Cerebellar nuclear complex (tissue), 1 donor: ENCODE measurements at regions not wholly inside any gene's neighbourhood (a gene's known extent, or its start where the extent isn't known, plus 50 kb on each side); places are given as distances from the start of the nearest gene placed in this dataset.

Experiments used
- DNase-seq, 2 experiments: peaks; one replicate each; lab custom pipeline; 2025; lab: John Stamatoyannopoulos, UW

- DNase-seq = no peak
Measured at GRCh38 chr1:193806079-193807048, 620.0 kb upstream of the B3GALT2 start.

- no peak for DNase-seq
Measured at GRCh38 chr1:193799948-193800690, 613.7 kb upstream of the B3GALT2 start.

- DNase-seq = no peak
Measured at GRCh38 chr1:193799371-193799770, 613.0 kb upstream of the B3GALT2 start.

GRCh38 chr1:193794239-193794638, 607.8 kb upstream of the B3GALT2 start:
- DNase-seq = no peak

- no peak for DNase-seq
Measured at GRCh38 chr1:193791746-193792145, 605.3 kb upstream of the B3GALT2 start.

GRCh38 chr1:193787061-193787460, 600.6 kb upstream of the B3GALT2 start:
- DNase-seq = no peak

- DNase-seq = no peak
Measured at GRCh38 chr1:193785850-193786420, 599.5 kb upstream of the B3GALT2 start.

GRCh38 chr1:193774536-193775323, 588.3 kb upstream of the B3GALT2 start:
- DNase-seq = no peak

- no peak for DNase-seq
Measured at GRCh38 chr1:193771596-193771995, 585.2 kb upstream of the B3GALT2 start.

- no peak for DNase-seq
Measured at GRCh38 chr1:193769651-193770050, 583.2 kb upstream of the B3GALT2 start.

- DNase-seq = no peak
Measured at GRCh38 chr1:193767886-193768285, 581.5 kb upstream of the B3GALT2 start.

- DNase-seq = no peak
Measured at GRCh38 chr1:193766329-193766728, 579.9 kb upstream of the B3GALT2 start.

GRCh38 chr1:193763266-193763665, 576.9 kb upstream of the B3GALT2 start:
- no peak for DNase-seq

- no peak for DNase-seq
Measured at GRCh38 chr1:193762236-193762635, 575.8 kb upstream of the B3GALT2 start.

- DNase-seq = no peak
Measured at GRCh38 chr1:193755441-193755840, 569.0 kb upstream of the B3GALT2 start.

GRCh38 chr1:193754732-193755427, 568.5 kb upstream of the B3GALT2 start:
- DNase-seq = no peak

GRCh38 chr1:193754151-193754550, 567.7 kb upstream of the B3GALT2 start:
- DNase-seq = no peak

GRCh38 chr1:193753038-193753756, 566.8 kb upstream of the B3GALT2 start:
- no peak for DNase-seq

- DNase-seq = no peak
Measured at GRCh38 chr1:193749868-193750267, 563.5 kb upstream of the B3GALT2 start.

GRCh38 chr1:193747579-193747978, 561.2 kb upstream of the B3GALT2 start:
- DNase-seq = no peak

GRCh38 chr1:193741228-193741627, 554.8 kb upstream of the B3GALT2 start:
- no peak for DNase-seq
